ENCODE measurements at regions not wholly inside any gene's neighbourhood (a gene's known extent, or its start where the extent isn't known, plus 50 kb on each side); places are given as distances from the start of the nearest gene placed in this dataset.

DNA sequence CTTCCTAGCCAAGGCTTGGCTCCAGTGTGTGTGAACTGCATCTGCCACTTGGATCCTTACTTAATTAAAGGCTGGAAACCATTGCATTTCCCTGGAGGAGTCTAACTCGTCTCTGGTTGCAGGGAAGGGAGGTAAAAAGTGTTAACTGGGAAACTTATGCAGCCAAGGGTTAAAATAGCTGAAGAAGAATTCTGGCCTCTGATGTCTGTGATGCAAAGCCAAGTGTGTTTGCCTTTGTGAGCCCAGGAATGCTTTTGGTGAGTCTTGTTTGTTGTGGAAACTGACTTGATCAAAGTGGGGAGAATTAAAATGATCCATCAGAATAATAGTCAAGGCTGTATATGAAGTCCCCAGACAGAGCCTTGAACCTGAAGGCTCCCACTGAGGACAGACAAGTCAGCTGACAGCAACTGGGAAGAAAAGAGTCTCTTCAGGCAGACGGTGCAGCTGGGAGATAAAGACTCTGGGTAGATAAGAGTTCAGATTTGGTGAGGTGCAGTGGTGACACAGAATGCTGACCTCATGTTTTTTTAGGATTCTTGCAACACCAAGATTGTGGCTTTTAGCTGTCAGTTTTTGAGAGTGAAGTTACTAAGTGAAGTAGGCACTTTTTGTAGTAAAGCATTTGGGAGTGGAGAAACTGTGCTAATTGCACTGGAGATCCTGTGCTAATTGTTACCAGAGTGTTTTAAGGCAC lies 59.5 kb upstream of the WLS start:
- Histone ChIP-seq H3K27me3 (ENCODE audit: control insufficient read depth in 2 of 2, insufficient read depth in 2 of 2, low read length in 2 of 2) (peaks cover 9 to 29% of the 10 kb centered on the region in 2 experiments; a peak in 4 of 5 replicates), H3K4me1 (replicated peaks in 1 of 2; ENCODE audit: control insufficient read depth in 2 of 2, insufficient read depth in 2 of 2, low read length in 2 of 2) (no peaks in the 10 kb centered on the region; a peak in 2 of 5 replicates), H3K9ac (ENCODE audit: insufficient read depth in 1 of 2, low read depth in 2 of 2, low read length in 2 of 2) (no peak overlapping the region), H3K27ac (ENCODE audit: extremely low read depth, low read depth, low read length) (no peak overlapping the region), H3K36me3 (ENCODE audit: control insufficient read depth, insufficient read depth, low read length) (no peaks in the 10 kb centered on the region), H2AFZ (ENCODE audit: low read depth, low read length) (no peak overlapping the region), H3K9me1 (ENCODE audit: control insufficient read depth, insufficient read depth, low read length) (no peaks in the 10 kb centered on the region), H3K79me2 (ENCODE audit: control insufficient read depth, insufficient read depth, low read length) (no peaks in the 10 kb centered on the region), H3K9me3 (replicated peaks; ENCODE audit: control insufficient read depth, insufficient read depth, low read depth, low read length) (no peaks in the 10 kb centered on the region), H4K20me1 (replicated peaks; ENCODE audit: control insufficient read depth, insufficient read depth, low read length) (no peaks in the 10 kb centered on the region), H3K4me2 (ENCODE audit: insufficient read depth, low read length) (no peak overlapping the region), H3K4me3 (no peak overlapping the region)
- 0% methylated on average over 2 of the region's 2 CpGs for WGBS (ENCODE audit: insufficient coverage, low coverage, missing lambda C conversion rate)
- in situ Hi-C loops (cut with MboI) (no loop called here), intact Hi-C loops (cut with micrococcal nuclease) (no loop called here)
- peak; percentile 32 for FAIRE-seq
- POLR2A ChIA-PET: interaction anchor here (0.7 kb wide), 1 partner anchor 12 kb away, joined by 4 read pairs; no protein-coding TSS in a partner anchor
- CTCF ChIA-PET (ENCODE audit: low intra/inter-chr PET ratio): no interaction called here
- peak in 2 of 4 experiments; percentile 44 to 61 for DNase-seq (ENCODE audit: extremely low read depth in 1 of 4, low spot score in 3 of 4)
- peak; percentile 81 for ATAC-seq
- BruUV-seq (replicated peaks): no TSS peak
- TF ChIP-seq RAD51 (IDR thresholded peaks at IDR 0.05; ENCODE audit: borderline replicate concordance, low read depth) (peak; percentile 56), CREBBP (IDR thresholded peaks at IDR 0.05; ENCODE audit: low read depth, low read length) (no peak), SMAD4 (CRISPR knock-in tag; conservative IDR thresholded peaks at IDR 0.05) (peak; percentile 86), SMARCA5 (IDR thresholded peaks at IDR 0.05) (no peak), KLF6 (CRISPR knock-in tag; IDR thresholded peaks at IDR 0.05; ENCODE audit: borderline replicate concordance) (no peak), ZNF589 (CRISPR knock-in tag; IDR thresholded peaks at IDR 0.05; ENCODE audit: low read depth) (0 out of 2 replicates have a peak, but pooled peaks have one; percentile 45), JUN (IDR thresholded peaks at IDR 0.05; ENCODE audit: borderline replicate concordance, low read depth, low read length) (peak; percentile 55; the same call in 1 of the 2 replicates), JUN (CRISPR knock-in tag; IDR thresholded peaks at IDR 0.05; ENCODE audit: borderline replicate concordance) (no peak), E2F3 (CRISPR knock-in tag; IDR thresholded peaks at IDR 0.05) (no peak), PHB (CRISPR knock-in tag; IDR thresholded peaks at IDR 0.05) (no peak), BCL6 (CRISPR knock-in tag; IDR thresholded peaks at IDR 0.05) (no peak)
- TF ChIP-seq, protein P1, sequence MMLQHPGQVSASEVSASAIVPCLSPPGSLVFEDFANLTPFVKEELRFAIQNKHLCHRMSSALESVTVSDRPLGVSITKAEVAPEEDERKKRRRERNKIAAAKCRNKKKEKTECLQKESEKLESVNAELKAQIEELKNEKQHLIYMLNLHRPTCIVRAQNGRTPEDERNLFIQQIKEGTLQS (IDR thresholded peaks at IDR 0.05): peak; percentile 82
- TF ChIP-seq, protein P1 (CRISPR knock-in tag; conservative IDR thresholded peaks at IDR 0.05): no peak
- TF ChIP-seq, protein P2, sequence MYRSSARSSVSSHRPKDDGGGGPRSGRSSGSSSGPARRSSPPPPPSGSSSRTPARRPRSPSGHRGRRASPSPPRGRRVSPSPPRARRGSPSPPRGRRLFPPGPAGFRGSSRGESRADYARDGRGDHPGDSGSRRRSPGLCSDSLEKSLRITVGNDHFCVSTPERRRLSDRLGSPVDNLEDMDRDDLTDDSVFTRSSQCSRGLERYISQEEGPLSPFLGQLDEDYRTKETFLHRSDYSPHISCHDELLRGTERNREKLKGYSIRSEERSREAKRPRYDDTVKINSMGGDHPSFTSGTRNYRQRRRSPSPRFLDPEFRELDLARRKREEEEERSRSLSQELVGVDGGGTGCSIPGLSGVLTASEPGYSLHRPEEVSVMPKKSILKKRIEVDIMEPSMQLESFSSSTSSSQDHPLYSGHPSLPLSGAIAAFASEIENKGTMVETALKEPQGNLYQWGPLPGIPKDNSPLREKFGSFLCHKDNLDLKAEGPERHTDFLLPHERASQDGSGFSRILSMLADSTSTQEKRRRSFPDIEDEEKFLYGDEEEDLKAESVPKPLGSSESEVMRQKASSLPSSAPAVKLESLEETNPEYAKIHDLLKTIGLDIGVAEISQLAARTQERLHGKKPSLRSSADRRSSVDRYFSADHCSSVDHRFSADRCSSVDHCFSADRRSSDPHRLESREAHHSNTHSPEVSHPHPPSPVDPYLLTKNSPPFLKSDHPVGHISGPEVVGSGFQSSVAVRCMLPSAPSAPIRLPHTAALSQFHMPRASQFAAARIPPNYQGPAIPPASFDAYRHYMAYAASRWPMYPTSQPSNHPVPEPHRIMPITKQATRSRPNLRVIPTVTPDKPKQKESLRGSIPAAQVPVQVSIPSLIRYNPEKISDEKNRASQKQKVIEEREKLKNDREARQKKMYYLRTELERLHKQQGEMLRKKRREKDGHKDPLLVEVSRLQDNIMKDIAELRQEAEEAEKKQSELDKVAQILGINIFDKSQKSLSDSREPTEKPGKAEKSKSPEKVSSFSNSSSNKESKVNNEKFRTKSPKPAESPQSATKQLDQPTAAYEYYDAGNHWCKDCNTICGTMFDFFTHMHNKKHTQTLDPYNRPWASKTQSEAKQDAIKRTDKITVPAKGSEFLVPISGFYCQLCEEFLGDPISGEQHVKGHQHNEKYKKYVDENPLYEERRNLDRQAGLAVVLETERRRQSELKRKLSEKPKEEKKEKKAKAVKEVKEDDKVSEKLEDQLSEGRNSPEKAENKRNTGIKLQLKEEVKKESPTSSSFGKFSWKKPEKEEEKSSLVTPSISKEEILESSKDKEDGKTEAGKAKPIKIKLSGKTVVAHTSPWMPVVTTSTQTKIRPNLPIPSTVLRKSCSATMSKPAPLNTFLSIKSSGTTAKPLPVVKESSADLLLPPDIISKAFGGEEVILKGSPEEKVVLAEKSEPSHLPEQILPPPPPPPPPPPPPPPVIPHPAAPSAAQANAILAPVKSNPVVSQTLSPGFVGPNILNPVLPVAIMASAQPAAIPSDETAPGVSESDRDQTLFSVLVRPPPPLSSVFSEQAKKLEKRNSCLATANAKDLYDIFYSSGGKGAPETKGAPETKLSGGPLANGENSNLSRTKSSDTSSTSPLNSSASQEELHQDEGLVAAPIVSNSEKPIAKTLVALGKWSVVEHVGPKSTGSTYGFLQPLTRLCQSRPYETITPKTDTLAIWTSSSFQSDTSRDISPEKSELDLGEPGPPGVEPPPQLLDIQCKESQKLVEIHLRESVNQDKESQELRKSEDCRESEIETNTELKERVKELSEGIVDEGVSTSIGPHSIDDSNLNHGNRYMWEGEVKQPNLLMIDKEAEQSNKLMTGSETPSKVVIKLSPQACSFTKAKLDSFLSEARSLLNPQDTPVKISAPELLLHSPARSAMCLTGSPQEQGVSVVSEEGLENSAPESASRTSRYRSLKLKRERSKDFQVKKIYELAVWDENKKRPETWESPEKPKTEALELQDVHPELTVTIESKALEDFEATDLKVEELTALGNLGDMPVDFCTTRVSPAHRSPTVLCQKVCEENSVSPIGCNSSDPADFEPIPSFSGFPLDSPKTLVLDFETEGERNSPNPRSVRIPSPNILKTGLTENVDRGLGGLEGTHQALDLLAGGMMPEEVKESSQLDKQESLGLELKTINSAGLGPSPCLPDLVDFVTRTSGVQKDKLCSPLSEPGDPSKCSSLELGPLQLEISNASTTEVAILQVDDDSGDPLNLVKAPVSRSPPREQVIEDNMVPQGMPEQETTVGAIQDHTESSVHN (IDR thresholded peaks at IDR 0.05; ENCODE audit: borderline replicate concordance in 1 of 2, low read depth in 1 of 2): 0 out of 4 replicates have a peak, but pooled peaks of 1 of the 2 experiments have one; percentile 60
